Pons (tissue), 1 donor: ENCODE measurements at regions not wholly inside any gene's neighbourhood (a gene's known extent, or its start where the extent isn't known, plus 50 kb on each side); places are given as distances from the start of the nearest gene placed in this dataset.

Experiments
- DNase-seq: peaks from one replicate; pipeline ENCODE4 v3.0.0-alpha.2; 2016; ENCODE audit warnings: low spot score

DNA sequence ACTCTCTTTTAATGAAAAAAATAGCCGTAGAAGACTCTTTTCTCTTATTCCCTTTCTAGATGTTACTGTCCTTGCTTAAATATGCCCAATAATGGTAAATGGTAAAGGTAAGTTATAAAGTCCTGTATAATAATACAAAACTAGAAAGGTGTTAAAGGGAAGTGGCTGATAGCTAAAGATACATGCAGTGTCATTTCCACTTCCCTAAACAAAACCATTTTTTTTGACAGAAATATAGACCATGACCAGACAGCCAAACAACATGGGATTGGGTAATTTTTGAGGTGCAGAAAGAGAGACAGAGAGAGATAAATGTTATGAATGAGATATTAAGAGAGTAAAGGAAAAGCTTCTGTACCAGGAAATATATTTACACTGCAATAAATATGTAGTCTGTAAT lies 731.7 kb upstream of the REG3G start:
- no peak for DNase-seq

DNA sequence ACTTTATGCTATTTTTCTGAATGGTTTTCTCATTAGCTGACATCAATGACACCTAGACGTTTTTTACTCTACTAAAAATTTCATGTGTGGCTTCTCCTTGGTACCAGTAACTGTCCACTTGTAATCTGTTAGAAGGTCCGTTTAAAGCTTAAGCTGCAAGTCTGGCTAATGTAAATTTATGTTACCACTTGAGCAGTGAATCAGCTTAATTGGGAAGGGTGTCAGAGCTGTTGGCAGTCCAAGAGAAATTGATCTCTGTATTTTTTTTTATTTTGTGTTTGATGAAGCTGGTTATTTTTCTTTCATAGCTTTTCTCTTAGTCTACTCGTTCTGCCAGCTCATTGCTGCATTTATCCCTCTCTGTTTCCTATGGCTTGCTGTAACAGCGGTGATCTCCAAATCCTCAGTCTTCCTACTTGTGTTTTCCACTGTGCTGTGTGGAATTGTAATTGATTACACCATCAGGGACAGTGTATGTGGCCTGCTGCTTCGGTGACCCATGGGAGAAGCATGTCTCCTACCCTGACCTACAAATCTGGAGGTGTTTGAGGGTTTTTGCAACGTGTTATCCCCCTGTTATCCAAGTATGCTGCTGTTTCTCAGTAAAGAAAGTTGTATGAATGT lies 724.2 kb upstream of the REG3G start:
- DNase-seq = no peak

DNA sequence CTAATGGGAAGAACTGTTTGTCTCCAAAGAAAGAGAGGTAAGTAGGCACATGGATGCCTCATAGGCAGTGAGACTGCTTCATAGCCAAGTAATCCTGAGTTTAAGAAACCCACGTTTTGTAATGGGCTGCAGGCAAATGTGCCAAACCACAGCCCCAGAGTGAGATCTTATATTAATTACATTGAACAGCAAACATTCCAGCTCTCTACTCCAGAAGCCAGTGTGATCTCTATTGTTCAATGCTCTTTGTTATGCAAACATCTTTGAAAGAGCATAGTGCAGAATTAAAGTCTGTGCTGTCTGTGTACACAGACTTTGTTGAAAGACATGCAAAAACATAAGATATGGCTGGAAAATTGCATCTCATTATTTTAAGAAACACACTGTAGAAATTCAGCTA lies 720.8 kb upstream of the REG3G start:
- DNase-seq = peak; percentile 56

DNA sequence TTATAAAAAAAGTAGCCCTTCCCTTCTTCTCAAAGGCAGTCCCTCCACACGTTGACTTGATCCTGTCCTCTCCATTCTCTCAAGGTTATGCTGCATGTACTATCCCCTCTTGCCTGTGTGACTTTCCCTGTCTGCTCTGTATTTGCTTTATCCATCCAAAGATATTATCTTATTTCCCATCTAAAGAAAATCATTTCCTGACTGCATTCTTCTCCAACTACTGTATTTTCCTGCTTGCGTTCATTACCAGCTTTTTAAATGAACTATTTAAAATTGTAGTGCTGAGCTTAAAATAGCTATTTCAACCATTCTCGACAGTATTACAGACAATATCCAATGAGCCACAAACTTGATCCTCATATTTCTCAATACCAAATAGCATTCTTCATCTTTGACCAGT lies 716.0 kb upstream of the REG3G start:
- DNase-seq = no peak

DNA sequence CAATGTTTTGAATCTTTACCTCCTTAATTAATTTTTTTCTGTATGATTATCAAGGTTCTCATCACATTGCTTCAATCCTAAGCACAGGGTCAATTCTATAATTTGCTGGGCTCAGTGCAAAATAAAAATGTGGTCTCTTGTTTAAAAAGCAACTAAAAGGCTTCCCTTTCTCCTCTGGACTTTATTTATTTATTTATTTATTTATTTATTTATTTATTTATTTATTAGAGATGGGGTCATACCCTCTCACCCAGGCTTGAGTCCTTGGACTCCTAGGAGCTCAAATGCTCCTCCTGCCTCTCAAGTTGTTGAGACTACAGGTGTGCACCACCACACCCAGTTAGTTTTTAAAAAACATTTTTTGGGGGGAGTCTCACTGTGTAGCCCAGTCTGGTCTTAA lies 710.1 kb upstream of the REG3G start:
- DNase-seq = no peak

DNA sequence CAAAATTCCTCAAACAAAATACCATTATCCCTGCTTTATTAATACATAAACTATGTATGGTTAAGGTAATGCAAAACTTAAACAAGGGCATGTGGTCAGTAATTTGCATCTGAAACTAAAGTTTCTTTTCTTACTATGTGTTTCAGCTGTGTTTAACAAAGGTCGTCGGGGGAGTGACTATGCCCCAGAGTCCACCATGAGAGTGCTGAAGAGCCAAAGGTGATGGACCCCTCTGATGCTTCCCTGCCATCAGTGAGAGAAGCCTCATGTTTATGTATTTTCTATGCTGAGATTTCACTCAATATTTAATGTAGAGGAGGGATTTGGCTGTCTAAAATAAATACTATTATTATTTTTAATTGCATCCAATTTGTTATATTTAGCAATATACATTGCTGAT lies 707.2 kb upstream of the REG3G start:
- no peak for DNase-seq

DNA sequence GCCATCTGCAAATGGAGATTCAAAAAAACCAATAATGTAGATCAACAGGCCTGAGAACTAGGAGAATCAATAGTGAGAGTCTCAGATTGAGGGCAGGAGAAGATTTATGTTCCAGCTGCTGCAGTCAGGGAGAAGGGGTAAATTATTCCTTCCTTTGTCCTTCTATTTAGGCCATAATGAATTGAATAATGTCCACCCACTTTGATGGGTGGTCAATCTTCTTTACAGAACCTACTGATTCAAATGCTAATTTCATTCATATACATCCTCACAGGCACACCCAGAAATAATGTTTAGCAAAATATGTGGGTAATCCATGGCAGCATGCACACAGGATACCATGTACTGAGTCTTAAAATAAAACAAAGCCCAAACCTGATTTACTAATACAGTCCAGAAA lies 695.3 kb upstream of the REG3G start:
- DNase-seq = no peak

DNA sequence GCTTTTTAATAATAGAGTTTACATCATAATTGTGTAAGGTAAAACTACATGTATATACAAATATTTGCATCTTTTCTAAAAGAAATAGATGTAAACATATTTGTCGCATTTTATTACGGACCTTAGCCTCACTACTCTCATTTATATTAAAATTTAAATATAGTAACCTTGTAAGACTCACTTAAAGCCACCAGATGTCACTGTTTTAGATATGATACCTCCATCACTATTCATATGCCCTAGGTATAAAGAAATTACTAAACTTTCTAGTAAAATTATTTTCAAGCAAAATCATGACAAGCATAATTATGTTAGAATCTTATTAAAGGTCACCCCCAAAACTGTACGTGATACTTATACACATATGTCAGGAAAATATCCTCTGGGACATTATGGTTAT lies 674.3 kb upstream of the REG3G start:
- DNase-seq = no peak

DNA sequence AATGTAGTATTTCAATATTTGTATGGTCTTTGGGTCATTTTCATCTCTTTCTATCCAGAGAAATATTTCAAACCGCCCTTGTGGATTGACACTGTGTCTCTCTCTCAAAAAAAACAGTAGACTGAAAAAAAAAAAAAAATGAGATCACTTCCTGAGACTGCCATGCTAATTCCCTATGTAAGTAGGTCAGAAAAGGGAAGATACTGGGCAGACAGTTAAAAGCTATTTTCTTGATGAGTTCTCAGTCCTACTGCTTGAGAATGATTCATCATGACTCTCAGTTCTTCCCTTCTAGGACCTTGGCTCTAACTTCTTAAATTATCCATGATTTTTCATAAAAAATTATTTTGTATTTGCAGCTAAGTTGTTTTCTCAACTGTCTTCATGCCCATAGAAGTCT lies 672.3 kb upstream of the REG3G start:
- DNase-seq = no peak

DNA sequence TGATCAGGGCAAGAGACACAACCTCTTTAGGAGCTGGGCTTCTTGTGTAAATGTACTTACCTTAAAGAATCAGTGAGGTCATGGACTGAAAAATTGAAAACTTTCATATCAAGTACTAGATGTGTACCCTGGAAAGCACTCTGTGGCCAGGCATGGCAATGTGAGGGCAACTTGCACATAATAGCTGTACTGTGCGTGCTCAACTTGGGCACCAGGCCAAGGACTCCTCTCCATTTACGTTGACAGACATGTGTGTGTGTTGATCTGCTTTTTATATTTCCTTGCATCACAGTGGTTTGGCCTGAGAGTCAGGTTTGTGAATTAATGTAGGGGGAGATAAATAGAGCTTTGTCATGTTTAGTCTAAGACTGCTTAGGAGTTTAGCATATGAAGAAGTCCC lies 669.5 kb upstream of the REG3G start:
- DNase-seq = no peak

DNA sequence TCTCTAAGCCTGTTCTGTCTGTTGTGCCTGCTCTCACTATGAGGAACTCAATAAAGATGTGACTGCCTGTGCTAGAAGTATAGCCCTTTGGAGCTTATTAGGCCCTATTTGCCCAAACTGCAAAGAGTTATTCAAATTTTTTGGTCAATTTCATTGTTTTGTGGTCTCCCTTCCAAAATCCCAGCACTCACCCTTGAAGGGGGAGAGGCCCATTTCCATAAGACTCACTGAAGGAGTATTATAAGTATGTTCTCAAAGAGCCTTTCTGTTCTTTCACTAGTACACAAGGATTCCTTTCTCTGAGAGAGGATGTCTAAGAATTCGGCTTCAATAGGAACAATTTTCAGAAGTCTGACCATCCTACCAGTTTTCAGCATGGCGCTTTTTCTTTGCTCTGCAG lies 641.9 kb upstream of the REG3G start:
- peak; percentile 15 for DNase-seq

DNA sequence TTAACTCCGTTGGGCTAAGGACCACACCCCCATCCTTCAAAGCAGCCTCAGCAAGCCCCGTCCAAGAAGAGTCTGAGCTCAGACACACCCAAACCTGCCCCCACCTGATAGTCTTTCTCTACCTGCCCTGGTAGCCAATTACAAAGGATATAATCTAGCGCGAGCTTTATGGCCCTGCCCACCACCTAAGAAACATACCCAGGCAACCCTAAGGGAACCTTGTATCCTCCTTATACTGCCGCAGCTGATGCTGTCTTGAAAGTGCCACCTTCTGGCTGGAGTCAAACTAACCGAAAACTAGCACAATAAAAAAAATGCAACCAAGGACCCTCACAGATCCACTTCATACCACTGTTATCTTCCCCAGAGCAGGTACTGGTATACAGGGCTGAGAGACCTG lies 628.3 kb upstream of the REG3G start:
- DNase-seq = no peak

DNA sequence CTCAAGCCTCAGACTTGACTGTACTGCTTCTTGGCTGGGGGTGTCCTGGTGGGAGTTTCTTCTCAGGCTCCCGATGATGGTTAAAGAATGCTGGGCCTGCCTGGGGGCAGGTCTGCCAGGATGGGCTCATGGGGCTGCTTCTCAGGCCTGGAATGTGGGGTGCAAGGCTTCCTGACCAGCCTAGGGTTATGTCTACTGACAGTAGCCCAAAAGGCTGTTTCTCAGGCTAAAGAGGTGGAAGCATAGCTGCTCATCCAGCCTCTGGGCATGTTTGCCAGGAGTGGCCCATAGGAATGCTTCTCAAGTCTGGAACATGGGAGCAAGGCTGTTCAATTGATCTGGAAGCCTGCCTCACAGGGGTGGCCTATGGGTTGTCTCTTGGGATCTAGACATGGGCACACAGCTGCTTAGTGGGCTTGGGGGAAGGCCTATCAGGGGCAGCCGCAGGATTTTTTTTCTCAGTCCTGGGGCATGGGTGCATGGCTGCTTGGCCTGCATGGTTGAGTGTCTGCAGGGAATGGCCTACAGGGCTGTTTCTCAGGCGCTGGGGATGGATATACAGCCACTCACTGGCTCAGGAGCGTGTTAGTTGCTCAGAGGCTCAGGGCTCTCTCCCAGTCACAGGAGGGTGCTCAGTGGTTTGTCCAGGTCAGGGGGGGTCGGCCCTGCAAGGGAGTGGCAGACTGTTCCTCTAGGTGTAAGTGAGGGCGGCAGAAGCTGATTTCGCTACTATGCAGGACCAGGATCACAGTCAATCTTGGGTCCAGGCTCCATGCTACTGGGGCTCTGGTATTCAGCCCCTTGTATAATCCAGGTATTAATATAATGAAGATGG lies 617.3 kb upstream of the REG3G start:
- DNase-seq = no peak

DNA sequence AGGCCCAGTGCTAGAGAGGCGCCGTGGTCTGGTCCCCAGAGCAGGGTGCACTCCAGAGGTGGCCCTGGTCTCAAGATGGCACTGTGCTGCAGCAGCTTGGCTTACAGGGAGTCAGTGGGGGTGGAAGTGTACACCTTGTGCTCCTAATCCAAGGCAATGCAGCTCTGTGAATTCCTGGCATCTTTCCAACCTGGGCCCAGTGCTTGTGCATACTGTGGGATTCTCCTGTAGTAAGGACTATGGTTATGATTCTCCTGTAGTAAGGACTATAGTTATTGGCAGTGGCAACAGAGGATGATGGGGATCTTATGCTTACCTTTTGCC lies 616.7 kb upstream of the REG3G start:
- DNase-seq = no peak

DNA sequence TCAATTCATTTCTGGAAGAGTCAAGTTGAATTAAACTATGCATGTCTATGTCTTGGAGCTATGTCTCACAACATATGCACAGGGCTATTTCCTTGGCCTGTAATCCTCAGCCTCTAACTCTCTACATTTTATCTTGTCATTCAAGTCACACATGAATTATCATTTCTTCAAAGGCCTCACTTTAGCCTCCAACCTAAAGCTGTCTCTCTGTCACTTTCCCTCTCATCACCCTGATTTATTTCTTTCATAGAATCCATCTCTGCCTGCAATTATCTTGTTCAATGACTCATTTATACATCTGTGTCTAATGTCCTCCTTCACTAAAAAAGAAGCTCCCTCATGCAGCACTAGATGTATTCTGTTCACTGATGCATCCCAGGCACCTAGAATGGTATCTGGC lies 614.2 kb upstream of the REG3G start:
- DNase-seq = no peak

DNA sequence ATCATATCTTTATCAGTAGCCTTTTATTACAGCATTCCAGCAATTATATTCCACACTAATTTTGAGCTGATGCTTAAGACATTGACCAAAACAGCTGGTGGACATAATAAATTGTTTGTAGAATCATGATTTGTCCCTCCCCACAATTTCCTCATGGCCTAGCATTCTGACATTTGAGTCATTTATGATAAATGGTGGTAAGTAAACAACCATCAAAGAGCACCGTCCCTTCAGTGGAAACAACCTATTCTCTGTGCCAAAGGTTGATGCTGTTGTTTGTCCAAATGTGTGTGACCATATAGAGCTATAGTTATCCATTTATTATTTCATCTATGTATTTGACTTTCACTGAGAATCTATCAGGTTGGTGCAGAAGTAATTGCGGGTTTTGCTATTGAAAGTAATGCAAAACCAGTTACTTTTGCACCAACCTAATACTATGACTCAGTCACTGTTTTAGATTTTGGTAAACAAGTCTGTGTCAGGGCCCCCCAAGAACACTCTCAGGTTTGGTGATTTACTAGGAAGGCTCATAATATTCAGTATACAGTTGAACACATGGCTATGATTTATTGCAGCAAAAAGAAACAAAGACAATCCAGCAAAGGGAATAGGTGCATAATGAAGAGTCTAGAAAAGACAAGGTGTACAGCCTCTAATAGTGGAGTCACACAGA lies 608.7 kb upstream of the REG3G start:
- no peak for DNase-seq

DNA sequence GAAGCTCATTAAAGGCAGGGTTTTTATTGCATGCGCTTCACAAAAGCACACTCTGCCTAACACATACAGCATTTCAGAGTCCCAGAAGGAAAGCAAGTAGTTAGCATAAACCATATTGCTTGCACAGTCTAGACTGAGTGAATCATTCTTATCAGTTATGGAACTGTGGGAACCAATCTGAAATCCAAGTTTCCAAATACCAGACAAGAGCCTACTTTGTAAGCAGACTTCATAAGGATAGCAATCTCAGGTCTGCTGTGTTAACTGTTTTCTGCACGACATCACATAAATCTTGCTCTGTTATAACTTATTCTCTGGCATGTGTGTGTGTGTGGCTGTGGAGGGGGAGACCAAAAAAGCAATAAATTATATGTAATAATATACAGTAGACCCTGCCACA lies 608.1 kb upstream of the REG3G start:
- peak; percentile 3 for DNase-seq

DNA sequence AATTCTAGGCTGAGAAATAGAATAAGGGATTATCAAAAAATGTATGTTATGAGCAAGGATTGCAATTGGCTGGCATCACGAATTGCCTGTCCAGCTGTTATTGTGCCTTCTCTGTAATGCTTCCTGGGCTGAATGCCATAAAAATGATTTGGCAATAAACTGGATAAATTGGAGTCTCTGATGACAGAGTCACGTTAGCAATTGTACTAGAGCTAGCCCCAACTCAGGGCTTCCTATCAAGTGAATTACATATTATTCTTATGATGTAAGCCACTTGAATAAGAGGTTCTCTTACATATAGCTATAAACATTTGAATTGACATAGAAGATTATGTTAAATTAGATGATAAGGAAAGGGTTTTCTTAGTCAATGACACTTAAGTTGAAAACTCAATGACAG lies 607.5 kb upstream of the REG3G start:
- no peak for DNase-seq

DNA sequence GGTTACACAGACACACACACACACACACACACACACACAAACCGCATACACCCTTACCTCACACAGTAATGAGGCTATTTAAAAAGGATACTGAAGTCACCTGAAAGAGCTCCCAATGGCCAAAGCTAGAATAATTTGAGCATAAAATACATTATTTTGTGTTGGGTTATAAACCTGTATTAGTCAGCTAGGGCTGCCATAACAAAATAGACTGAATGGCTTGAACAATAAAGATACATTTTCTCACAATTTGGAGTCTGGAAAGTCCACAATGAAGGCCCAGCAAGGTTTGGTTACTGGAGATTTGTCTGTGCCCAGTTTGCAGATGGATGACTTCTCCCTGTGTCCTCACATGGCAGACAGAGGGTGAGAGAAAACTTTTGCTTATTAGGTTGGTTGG lies 605.4 kb upstream of the REG3G start:
- DNase-seq = no peak

DNA sequence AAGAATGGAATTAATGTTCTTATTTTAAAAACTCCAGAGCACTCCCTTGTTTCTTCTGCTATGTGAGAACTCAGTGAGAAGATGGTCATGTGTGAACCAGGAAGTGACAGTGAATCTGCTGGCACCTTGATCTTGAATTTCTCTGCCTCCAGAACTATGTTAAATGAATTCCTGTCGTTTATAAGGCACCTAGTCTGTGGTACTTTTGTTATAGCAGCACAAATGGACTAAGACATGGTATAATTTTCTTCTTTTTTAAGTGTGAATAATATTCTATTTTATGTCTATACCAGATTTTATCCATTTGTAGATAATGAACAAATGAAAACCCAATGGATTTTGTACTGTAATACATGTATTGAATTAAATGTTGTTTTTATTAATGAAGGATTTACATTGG lies 601.9 kb upstream of the REG3G start:
- DNase-seq = no peak

DNA sequence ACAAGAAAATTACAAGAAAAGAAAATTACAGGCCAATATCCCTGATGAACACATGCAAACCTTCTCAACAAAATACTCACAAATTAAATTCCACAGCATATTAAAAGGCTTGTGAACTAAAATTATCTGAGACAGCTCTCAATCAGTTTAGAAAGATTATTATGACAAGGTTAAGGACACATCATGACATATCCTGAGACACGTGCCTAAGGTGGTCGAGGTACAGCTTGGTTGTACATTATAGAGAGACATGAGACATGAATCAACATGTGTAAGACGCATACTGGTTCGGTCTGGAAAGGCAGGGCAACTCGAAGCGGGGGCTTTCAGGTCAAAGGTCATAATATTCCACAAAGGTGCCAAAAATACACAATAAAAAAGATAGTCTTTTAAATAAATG lies 598.3 kb upstream of the REG3G start:
- DNase-seq = no peak

DNA sequence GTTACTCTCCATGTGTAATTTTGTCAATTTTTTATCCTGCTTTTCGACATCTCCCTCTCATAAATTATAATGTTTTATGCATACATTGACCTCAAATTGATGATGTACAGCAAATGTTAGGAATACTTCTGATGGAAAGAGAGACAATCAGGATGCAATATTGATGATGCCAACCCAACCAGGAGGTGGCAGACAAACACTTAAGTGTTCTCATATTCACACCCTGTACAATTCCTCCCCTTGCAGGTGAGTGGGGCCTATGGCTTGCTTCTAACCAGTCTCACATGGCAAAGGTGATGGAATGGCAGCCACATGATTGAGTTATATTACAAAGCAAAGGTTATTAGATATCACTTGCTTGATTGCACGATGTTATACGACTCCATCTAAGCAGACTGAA lies 594.3 kb upstream of the REG3G start:
- DNase-seq = peak; percentile 24

DNA sequence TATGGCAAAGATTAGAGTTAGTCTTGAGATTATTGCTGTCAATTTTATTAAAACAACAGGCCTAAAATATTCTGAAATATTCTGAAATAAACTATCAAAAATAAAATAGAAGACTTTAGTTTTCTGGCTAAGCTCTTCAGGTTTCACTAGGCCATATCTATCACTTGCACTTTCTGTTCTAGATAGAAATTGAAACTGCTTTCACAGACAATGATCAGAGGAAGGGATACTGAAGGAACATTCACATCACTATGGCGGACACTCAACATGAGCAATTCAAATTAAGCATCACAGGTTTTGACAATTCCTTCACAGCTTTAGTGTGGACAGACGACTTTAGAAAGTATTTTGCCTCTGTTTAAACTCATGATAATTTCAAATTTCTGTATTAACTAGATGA lies 586.4 kb upstream of the REG3G start:
- DNase-seq = no peak

DNA sequence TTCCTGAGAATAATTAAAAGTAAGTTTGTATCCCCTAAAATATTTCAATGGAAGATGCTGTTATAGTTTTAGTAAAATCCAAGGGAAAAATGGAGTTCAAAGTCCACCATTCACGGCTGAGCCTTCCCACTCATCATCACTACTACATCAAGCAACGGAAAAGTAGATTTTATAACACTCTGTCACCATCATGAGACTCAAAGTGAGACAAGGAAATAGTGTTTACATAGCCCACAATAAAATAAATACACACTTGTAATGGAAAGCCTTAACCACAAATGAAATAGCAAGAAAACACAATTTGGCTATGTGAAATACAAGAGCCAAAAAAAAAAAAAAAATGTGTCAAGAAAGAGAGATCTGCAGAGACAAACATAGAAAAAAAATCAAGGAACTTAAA lies 569.9 kb upstream of the REG3G start:
- no peak for DNase-seq
